ENCODE measurements at regions not wholly inside any gene's neighbourhood (a gene's known extent, or its start where the extent isn't known, plus 50 kb on each side); places are given as distances from the start of the nearest gene placed in this dataset.
A peak's percentile ranks its signal among the peaks of the same experiment; 100 is the strongest.
"Not testable (repeated sequence)": the region's sequence is repeated elsewhere in the genome, so short reads cannot be mapped to it uniquely, and the experiment has no call there.

DNA sequence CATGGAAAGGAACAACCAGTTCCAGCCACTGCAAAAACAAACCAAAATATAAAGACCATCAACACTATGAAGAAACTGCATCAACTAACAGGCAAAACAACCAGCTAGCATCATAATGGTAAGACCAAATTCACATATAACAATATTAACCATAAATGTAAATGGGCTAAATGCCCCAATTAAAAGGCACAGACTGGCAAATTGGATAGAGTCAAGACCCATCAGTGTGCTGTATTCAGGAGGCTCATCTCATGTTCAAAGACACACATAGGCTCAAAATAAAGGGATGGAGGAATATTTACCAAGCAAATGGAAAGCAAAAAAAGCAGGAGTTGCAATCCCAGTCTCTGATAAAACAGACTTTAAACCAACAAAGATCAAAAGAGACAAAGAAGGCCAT lies 89.7 kb upstream of the SETMAR start:
- ATAC-seq: not testable (repeated sequence)

DNA sequence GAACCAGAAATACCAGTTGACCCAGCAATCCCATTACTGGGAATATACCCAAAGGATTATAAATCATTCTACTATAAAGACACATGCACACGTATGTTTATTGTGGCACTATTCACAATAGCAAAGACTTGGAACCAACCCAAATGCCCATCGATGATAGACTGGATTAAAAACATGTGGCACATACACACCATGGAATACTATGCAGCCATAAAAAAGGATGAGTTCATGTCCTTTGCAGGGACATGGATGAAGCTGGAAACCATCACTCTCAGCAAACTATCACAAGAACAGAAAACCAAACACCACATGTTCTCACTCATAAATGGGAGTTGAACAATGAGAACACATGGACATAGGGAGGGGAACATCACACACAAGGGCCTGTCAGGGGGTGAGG lies 86.2 kb upstream of the SETMAR start:
- Mint-ChIP-seq H3K9me3 (peaks cover 18 to 30% of the 10 kb centered on the region in 2 donors), H3K36me3 (peaks cover 0 to 25% of the 10 kb centered on the region in 2 donors)
- DNase-seq (ENCODE audit: low spot score in 2 of 2); ATAC-seq; H3K27ac Mint-ChIP-seq: not testable (repeated sequence)

More for the DNA sequence above, 89.7 kb upstream of the SETMAR start:
- H3K36me3 Mint-ChIP-seq: peaks cover 0 to 26% of the 10 kb centered on the region in 2 donors
- H3K27ac Mint-ChIP-seq; DNase-seq (ENCODE audit: low spot score in 2 of 2): not testable (repeated sequence)
- peaks cover 18 to 30% of the 10 kb centered on the region in 2 donors for H3K9me3 Mint-ChIP-seq

DNA sequence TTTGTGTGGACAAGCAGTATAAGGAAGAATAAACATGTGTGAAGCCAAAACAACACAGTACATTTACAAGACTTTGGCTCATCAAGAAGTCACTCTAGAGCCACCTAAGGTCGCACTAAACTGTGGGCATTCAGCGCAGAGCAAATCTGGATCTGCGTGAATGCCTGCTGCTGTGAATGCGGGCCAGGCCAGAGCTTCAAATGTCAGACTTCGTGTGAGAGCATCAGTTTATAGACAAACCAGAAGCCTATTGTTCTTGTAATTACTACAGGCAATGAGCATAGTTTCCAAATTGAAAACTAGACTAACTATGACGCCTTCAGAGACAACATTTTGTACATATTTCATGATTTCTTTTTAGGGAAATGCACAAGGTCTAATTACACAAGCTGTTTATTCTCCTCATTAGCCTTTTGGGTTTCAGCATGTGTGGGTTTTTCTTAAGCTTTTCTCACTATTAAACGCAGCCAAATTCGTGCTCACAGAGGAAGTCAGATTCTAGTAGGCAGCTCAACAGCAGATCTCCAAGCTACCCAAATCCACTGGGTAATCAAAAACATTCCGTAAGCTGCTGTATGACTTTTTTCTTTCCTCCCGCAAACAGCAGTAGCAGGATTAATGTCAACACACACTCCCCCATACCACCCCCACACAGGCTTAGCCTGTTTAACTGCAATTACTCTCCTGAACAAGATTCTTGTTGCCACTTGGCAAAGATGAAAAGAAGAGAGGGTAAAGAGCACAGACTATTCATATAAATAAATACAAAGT lies 84.5 kb upstream of the SETMAR start:
- H3K27ac Mint-ChIP-seq: no peak overlapping the region
- peaks cover 7 to 18% of the 10 kb centered on the region in 2 donors for H3K9me3 Mint-ChIP-seq
- DNase-seq (ENCODE audit: low spot score in 2 of 2) (no peak), ATAC-seq (no peak)
- H3K36me3 Mint-ChIP-seq: peaks cover 0 to 9% of the 10 kb centered on the region in 2 donors

DNA sequence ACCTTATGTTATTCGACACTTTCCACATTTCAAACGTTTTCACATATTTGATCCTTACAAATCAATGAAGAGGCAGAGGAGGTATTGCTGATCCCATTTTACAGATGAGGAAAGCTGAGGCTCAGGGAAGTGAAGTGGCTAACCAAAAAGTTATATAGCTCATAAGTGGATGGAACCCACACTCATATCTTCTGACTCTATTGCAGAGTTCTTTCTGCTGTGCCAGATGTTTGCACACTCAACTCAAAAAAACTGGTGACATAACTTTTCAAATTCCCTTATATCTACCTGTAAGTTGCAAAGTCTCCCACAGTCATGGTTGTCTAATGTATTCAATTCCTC lies 84.0 kb upstream of the SETMAR start:
- Mint-ChIP-seq H3K36me3 (peaks cover 0 to 3% of the 10 kb centered on the region in 2 donors), H3K27ac (no peak overlapping the region), H3K9me3 (peaks cover 3 to 13% of the 10 kb centered on the region in 2 donors)
- ATAC-seq (no peak), DNase-seq (ENCODE audit: low spot score in 2 of 2) (no peak)

DNA sequence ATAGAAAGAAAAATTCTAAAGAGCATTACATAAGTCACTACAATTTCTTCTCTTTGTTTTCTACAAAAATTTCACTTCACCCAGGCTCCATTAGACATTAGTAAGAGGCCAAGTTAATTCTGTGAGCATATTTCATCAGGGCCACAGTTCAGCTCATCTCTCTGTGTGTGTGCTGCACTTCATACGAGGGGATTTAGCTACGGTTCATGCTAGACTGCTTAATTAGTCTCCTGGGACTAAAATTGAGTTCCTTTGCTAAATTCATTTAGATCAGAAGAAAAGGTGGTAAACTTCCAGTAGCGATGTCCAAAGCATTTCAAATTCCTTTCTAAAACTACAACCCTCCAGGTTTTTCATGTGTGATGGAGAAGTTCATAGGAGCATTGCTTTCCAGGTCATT lies 83.1 kb upstream of the SETMAR start:
- no peak for ATAC-seq
- no peaks in the 10 kb centered on the region for H3K36me3 Mint-ChIP-seq
- peaks cover 0 to 5% of the 10 kb centered on the region in 2 donors for H3K9me3 Mint-ChIP-seq
- no peak overlapping the region for H3K27ac Mint-ChIP-seq
- DNase-seq (ENCODE audit: low spot score in 2 of 2): no peak

DNA sequence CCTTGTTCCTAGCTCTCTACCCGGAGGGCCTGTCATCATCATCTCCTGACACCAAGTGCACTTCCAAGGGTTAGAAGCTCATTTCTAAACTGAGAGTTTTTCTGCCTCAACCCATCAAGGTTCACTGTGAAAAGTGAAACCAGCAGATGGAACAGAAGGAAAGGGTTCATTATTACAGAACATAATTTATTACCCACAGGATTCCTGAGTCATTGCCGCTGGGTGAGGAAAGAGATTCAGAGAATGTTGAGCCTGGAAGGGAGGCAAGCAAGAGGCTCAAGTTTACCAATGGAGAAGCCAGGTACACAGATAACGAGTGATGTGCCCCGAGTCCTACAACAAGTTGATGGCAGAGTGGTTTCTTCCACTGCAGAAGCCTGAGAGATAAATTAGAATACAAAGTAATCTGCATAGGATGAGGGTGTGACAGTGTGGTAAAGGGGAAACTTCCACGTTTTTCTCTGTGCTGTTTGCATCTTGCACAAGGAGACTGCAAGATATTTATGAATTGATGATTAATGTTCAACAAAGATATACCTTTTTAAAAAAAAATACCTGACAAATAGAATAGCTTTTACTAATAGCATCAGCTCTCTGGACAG lies 80.5 kb upstream of the SETMAR start:
- DNase-seq (ENCODE audit: low spot score in 2 of 2) (peak in 1 of 2 donors; percentile 4), ATAC-seq (peak in 1 of 2 donors; percentile 61)
- no peaks in the 10 kb centered on the region for H3K9me3 Mint-ChIP-seq
- no peak overlapping the region for H3K27ac Mint-ChIP-seq
- H3K36me3 Mint-ChIP-seq: no peaks in the 10 kb centered on the region

DNA sequence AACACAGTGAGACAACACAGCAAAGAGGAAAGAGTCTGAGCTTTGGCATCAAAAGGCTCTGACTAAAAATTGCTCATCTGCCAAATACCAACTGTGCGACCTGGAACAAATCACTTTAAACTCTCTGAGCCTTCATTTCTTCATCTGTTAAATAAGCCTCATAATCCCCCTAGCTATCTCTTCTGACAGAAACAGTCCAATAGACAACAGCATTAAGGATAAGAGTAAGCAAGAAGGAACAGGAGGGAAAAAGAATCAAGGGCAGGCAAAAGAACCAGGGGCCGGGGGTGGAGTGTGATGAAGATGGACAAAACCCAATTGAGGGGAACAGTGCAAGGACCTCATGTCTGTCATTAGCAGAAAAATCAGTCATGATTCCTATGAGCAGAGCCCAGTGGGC lies 79.4 kb upstream of the SETMAR start:
- no peak for ATAC-seq
- no peak overlapping the region for H3K27ac Mint-ChIP-seq
- no peak for DNase-seq (ENCODE audit: low spot score in 2 of 2)
- H3K36me3 Mint-ChIP-seq: no peaks in the 10 kb centered on the region
- no peaks in the 10 kb centered on the region for H3K9me3 Mint-ChIP-seq

- ATAC-seq (no peak), DNase-seq (ENCODE audit: low spot score in 2 of 2) (no peak)
- Mint-ChIP-seq H3K27ac (no peak overlapping the region), H3K36me3 (no peaks in the 10 kb centered on the region), H3K9me3 (no peaks in the 10 kb centered on the region)
Observed at GRCh38 chr3:4224331-4224730, 78.8 kb upstream of the SETMAR start.

DNA sequence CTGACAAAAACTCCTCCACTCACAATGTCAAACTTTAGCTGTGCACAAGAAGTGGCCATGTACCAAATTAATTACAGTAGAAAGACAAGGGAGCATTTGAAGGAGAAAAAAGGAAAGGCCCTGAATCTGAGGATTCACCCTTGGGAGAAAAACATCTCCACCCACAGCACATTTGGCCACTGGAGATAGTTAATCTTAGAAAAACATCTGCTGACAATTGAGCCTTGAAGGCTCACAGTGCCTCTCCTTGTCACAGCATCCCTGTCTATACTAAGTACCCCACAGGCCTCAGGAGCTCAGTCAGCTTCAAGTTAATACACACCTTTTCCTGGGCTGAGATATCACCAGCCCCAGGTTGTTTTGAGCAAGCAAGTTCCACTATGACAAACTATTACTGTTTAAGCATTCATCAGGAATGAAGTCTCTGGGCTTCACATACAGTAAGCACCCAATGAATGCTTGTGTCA lies 78.1 kb upstream of the SETMAR start:
- DNase-seq (ENCODE audit: low spot score in 2 of 2) (no peak), ATAC-seq (no peak)
- no peak overlapping the region for H3K27ac Mint-ChIP-seq
- H3K9me3 Mint-ChIP-seq: no peaks in the 10 kb centered on the region
- H3K36me3 Mint-ChIP-seq: no peaks in the 10 kb centered on the region

DNA sequence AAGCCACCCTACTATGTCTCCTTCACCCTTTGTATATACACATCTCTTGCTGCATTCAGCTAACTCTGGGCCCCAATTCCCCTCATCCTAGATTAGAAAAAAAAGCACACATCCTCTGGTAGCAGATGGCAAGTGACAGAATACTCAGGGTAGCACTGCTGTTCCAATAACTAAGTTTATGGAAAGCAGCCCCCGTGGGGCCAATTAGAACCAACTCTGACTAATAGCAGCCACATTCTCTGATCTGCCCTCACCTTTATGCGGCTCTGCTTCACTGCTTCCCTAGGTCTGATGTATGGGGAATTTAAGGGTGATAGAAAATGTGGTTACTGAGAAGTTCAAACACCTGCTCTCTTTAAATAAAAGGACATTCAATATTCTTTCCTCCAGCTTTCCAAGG lies 74.9 kb upstream of the SETMAR start:
- Mint-ChIP-seq H3K36me3 (no peaks in the 10 kb centered on the region), H3K9me3 (no peaks in the 10 kb centered on the region), H3K27ac (no peak overlapping the region)
- ATAC-seq (no peak), DNase-seq (ENCODE audit: low spot score in 2 of 2) (no peak)

DNA sequence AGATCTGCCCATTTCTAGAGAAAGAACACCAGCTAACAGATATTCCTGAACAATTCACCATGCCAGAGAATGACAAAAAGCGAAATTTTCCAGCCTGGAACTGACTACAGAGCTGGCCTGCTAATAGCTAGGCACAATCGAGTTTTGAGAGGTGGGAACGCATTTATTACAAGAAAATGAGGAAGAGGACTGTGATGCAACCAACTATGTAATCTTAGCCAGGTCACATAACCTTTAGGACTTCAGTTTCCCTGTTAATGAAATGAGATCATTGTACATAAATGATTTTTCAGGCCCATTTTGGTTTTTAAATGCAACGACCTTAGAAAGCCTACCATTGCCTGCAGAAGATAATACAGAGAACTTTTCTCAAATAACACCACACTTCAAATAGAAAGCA lies 72.1 kb upstream of the SETMAR start:
- H3K36me3 Mint-ChIP-seq: no peaks in the 10 kb centered on the region
- DNase-seq (ENCODE audit: low spot score in 2 of 2) (no peak), ATAC-seq (no peak)
- no peak overlapping the region for H3K27ac Mint-ChIP-seq
- no peaks in the 10 kb centered on the region for H3K9me3 Mint-ChIP-seq

DNA sequence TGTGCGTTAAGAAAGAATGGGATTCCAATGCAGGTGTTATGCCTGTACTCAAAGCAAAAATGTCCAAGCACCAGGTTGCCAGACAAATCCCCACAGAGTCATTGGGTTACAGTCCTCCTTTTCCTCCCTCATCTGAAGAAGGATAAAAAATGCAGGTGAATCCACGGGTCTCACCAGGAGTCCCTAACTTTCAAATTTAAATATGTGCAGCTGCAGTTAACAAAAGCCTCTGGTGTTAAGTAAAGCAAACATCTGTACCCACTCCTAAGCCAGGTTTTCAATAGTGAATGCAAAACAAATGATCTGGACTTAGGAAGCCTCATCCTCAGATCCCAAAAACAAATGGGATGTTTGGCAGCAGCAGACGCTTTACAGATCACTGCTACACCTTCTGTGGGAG lies 70.4 kb upstream of the SETMAR start:
- ATAC-seq: no peak
- no peak for DNase-seq (ENCODE audit: low spot score in 2 of 2)
- H3K27ac Mint-ChIP-seq: no peak overlapping the region
- no peaks in the 10 kb centered on the region for H3K9me3 Mint-ChIP-seq
- H3K36me3 Mint-ChIP-seq: no peaks in the 10 kb centered on the region

GRCh38 chr3:4233488-4233887 lies 69.7 kb upstream of the SETMAR start:
- no peak for DNase-seq (ENCODE audit: low spot score in 2 of 2)
- Mint-ChIP-seq H3K36me3 (no peaks in the 10 kb centered on the region), H3K9me3 (no peaks in the 10 kb centered on the region), H3K27ac (no peak overlapping the region)
- ATAC-seq: no peak

DNA sequence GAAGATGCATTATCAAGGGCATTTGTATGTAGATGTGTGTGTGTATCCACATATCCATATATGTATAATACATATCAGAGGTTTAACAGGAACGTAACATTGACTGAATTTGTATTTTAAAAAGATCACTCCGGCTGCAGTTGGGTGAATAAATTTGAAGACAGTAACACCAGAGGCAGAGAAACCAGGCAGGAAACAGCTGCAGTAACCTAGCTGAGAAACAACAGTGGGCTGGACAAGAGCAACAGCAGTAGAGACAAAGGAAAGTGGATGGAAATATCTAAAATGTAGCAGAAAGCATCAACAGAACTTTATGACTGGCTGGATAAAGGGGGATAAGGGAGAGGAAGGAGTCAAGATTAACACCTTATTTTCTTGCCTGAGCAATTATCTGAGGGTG lies 68.3 kb upstream of the SETMAR start:
- ATAC-seq (no peak), DNase-seq (ENCODE audit: low spot score in 2 of 2) (no peak)
- Mint-ChIP-seq H3K27ac (no peak overlapping the region), H3K36me3 (no peaks in the 10 kb centered on the region), H3K9me3 (no peaks in the 10 kb centered on the region)

GRCh38 chr3:4235690-4236089 lies 67.5 kb upstream of the SETMAR start:
- no peak for ATAC-seq
- Mint-ChIP-seq H3K27ac (no peak overlapping the region), H3K9me3 (no peaks in the 10 kb centered on the region), H3K36me3 (no peaks in the 10 kb centered on the region)
- no peak for DNase-seq (ENCODE audit: low spot score in 2 of 2)

DNA sequence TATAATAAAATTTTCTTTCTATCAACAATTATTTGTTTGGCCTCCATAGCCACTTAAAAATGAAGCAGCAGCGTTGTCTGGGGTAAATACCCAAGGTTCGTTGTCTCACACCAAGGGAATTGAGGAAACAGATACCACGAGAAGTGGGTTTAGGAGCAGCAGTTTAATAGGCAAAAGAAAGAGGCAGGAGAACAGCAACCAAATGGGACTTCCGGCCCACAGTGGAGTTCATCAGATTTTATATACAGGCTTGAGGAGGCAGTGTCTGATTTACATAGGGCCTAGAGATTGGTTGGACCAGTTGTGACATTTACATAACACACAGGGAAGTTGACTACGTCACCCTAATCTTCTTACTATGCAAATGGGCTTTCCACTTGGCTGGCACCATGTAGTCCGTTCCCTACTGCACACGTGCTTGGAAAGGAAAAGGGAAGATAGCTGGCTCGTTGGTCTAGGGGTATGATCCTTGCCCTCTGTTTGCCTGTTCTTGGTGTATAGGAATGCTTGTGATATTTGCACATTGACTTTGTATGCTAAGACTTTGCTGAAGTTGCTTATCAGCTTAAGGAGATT lies 61.5 kb upstream of the SETMAR start:
- ATAC-seq: no peak
- DNase-seq (ENCODE audit: low spot score in 2 of 2): no peak
- H3K36me3 Mint-ChIP-seq: peaks cover 0 to 11% of the 10 kb centered on the region in 2 donors
- H3K9me3 Mint-ChIP-seq: peaks cover 10 to 13% of the 10 kb centered on the region in 2 donors
- no peak overlapping the region for H3K27ac Mint-ChIP-seq

- DNase-seq (ENCODE audit: low spot score in 2 of 2) (no peak), ATAC-seq (no peak)
- H3K9me3 Mint-ChIP-seq: peaks cover 10 to 13% of the 10 kb centered on the region in 2 donors
- H3K36me3 Mint-ChIP-seq: peaks cover 0 to 11% of the 10 kb centered on the region in 2 donors
- H3K27ac Mint-ChIP-seq: no peak overlapping the region
Observed at GRCh38 chr3:4245671-4246070, 57.5 kb upstream of the SETMAR start.

DNA sequence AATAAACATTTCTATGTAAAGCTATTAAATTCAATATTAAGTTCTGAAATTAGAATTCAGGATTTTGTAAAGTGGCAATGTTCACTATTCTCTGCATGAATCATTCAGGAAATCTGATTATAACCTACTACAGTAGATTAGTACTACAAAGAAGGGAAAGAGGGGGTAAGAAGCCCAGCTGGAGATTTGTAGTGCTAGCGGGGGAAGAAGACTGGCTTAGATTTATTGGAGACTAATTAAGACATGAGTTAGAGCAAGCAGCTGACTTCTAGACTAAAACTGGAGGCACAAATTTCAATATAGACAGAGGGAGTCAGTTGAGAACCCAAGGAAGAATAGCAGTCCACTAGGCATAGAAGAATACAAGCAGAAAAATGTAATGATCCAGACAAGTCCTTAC lies 55.8 kb upstream of the SETMAR start:
- peaks cover 0 to 11% of the 10 kb centered on the region in 2 donors for H3K36me3 Mint-ChIP-seq
- DNase-seq (ENCODE audit: low spot score in 2 of 2) (no peak), ATAC-seq (no peak)
- peaks cover 10 to 13% of the 10 kb centered on the region in 2 donors for H3K9me3 Mint-ChIP-seq
- no peak overlapping the region for H3K27ac Mint-ChIP-seq

Measured in activated naive CD4-positive, alpha-beta T cell treated with anti-CD3 and anti-CD28 coated beads, Interleukin-2, amount 50 U/mL, for 72 hours (primary cell).